ENCODE measurements at regions not wholly inside any gene's neighbourhood (a gene's known extent, or its start where the extent isn't known, plus 50 kb on each side); places are given as distances from the start of the nearest gene placed in this dataset.

- TF ChIP-seq CTCF (IDR thresholded peaks at IDR 0.05) = no peak
- TF ChIP-seq POLR2A (IDR thresholded peaks at IDR 0.05) = no peak
- no peak for TF ChIP-seq POLR2AphosphoS5 (IDR thresholded peaks at IDR 0.05)
Observed at GRCh38 chr17:70699408-70699807, 530.1 kb downstream of the KCNJ2 start.
